HepG2 (cell line): ENCODE measurements at regions not wholly inside any gene's neighbourhood (a gene's known extent, or its start where the extent isn't known, plus 50 kb on each side); places are given as distances from the start of the nearest gene placed in this dataset.

Source experiments
- ATAC-seq: fragments of 200-7000 bp; cut with Tn5 transposase; 3 replicates; pipeline ENCODE4 v1.9.1; 2020; ENCODE audit warnings: mild to moderate bottlenecking, moderate library complexity
- BruUV-seq: library from RNA; stranded (reverse); fragments of 400-500 nt; replicated peaks from 2 replicates; lab custom pipeline; 2021; lab: Mats Ljungman, UMichigan
- CTCF ChIA-PET: fragments of 300-600 bp; formaldehyde crosslinking; extraction: SDS; loops from one replicate; lab custom pipeline; 2021; ENCODE audit warnings: low total read pairs, inconsistent platforms, low intra/inter-chr PET ratio; lab: Yijun Ruan, JAX
- POLR2A ChIA-PET: fragments of 350-600 bp; sonication (Branson Sonifier 250); formaldehyde crosslinking; loops from one replicate; lab custom pipeline; 2020; ENCODE audit warnings: antibody characterized with exemption, inconsistent platforms; lab: Yijun Ruan, JAX
- DNase-seq: peaks from one replicate; pipeline ENCODE4 v3.0.0-alpha.2; 2015; ENCODE audit warnings: low spot score
- FAIRE-seq: peaks from 3 replicates; lab custom pipeline; 2011; peaks lifted over from hg19 to GRCh38; lab: Jason Lieb, UNC
- H2AFZ ChIP-seq: one replicate; pipeline ENCODE4 v1.6.1; 2011; ENCODE audit warnings: low read length, inconsistent platforms
- H3K27ac ChIP-seq: fragments of 300-600 bp; 3 replicates; pipeline ENCODE4 v1.8.0; 2011; ENCODE audit warnings: mixed run types, mild to moderate bottlenecking, mixed read lengths, low read length, inconsistent platforms; ENCODE audit not compliant: insufficient read depth; ENCODE audit errors: extremely low read length
- H3K27me3 ChIP-seq, 2 experiments: fragments of 200-600 bp in 1 of 2; 2 replicates in 1 of 2; 3 replicates in 1 of 2; pipeline versions ENCODE4 v1.6.0 to v1.8.0; 2011; ENCODE audit warnings: low read length in 2 of 2, mild to moderate bottlenecking in 2 of 2, moderate library complexity in 2 of 2, inconsistent platforms in 1 of 2; ENCODE audit not compliant: insufficient read depth in 2 of 2, control insufficient read depth in 1 of 2
- H3K36me3 ChIP-seq, 2 experiments: fragments of 200-600 bp in 1 of 2; replicated peaks in 1 of 2; 2 replicates in 1 of 2; 3 replicates in 1 of 2; pipeline versions ENCODE4 v1.5.1 to v1.8.0; 2011; ENCODE audit warnings: low read length in 2 of 2, inconsistent platforms in 1 of 2; ENCODE audit not compliant: insufficient read depth in 2 of 2, control insufficient read depth in 1 of 2
- H3K4me1 ChIP-seq: 2 replicates; pipeline ENCODE4 v1.5.1; 2012; ENCODE audit warnings: low read length, inconsistent platforms; ENCODE audit not compliant: insufficient read depth
- H3K4me2 ChIP-seq: 2 replicates; pipeline ENCODE4 v1.6.0; 2011; ENCODE audit warnings: low read depth, low read length, inconsistent platforms
- H3K4me3 ChIP-seq, 3 experiments: fragments of 200-600 bp in 1 of 3; sonication (generic), shearing (Covaris generic) in 1 of 3; replicated peaks in 1 of 3; 2 replicates each; pipeline ENCODE4 v1.5.1; 2011 to 2016; ENCODE audit warnings: low read length in 3 of 3, inconsistent platforms in 2 of 3, low read depth in 2 of 3, mild to moderate bottlenecking in 2 of 3, control low read depth in 1 of 3, mixed read lengths in 1 of 3; ENCODE audit not compliant: insufficient read depth in 1 of 3
- H3K79me2 ChIP-seq: one replicate; pipeline ENCODE4 v1.6.1; 2011; ENCODE audit warnings: low read length, inconsistent platforms; ENCODE audit not compliant: insufficient read depth
- H3K9ac ChIP-seq: 2 replicates; pipeline ENCODE4 v1.6.0; 2011; ENCODE audit warnings: mild to moderate bottlenecking, low read depth, low read length, inconsistent platforms; ENCODE audit not compliant: insufficient read depth
- H3K9me3 ChIP-seq: 2 replicates; pipeline ENCODE4 v1.5.1; 2012; ENCODE audit warnings: mild to moderate bottlenecking, low read length
- H4K20me1 ChIP-seq: 2 replicates; pipeline ENCODE4 v1.6.0; 2011; ENCODE audit warnings: inconsistent platforms, mild to moderate bottlenecking, low read length, moderate library complexity; ENCODE audit not compliant: insufficient read depth
- FOXJ3 ChIP-seq: sonication (generic); formaldehyde crosslinking; IDR thresholded peaks from 2 replicates; pipeline ENCODE4 v1.4.0; 2020; ENCODE audit warnings: missing genetic modification reagents, mild to moderate bottlenecking, borderline replicate concordance
- HOXA3 ChIP-seq: sonication (generic); formaldehyde crosslinking; IDR thresholded peaks from 2 replicates; pipeline ENCODE4 v1.5.0; 2020; ENCODE audit warnings: missing genetic modification reagents
- MYNN ChIP-seq: sonication (generic); formaldehyde crosslinking; IDR thresholded peaks from 2 replicates; pipeline ENCODE4 v1.4.0; 2020; ENCODE audit warnings: mild to moderate bottlenecking, low read depth, missing genetic modification reagents
- NCOA2 ChIP-seq: sonication (generic); formaldehyde crosslinking; IDR thresholded peaks from 2 replicates; pipeline ENCODE4 v1.8.0; 2022; ENCODE audit warnings: inconsistent platforms
- NFIC ChIP-seq: IDR thresholded peaks from 2 replicates; pipeline ENCODE4 v1.6.1; 2012; ENCODE audit warnings: mild to moderate bottlenecking, low read length, inconsistent platforms
- PITX1 ChIP-seq: sonication (generic); formaldehyde crosslinking; IDR thresholded peaks from 2 replicates; pipeline ENCODE4 v1.5.1; 2020; ENCODE audit warnings: mild to moderate bottlenecking, missing genetic modification reagents
- PLRG1 ChIP-seq: fragments of 450-650 bp; conservative IDR thresholded peaks from 2 replicates; pipeline ENCODE4 v1.6.1; 2016
- POLR2A ChIP-seq, 2 experiments: IDR thresholded peaks; 2 replicates each; pipeline ENCODE4 v1.6.1; 2011; ENCODE audit warnings: low read depth in 2 of 2, low read length in 2 of 2, mild to moderate bottlenecking in 1 of 2, moderate library complexity in 1 of 2; ENCODE audit not compliant: insufficient read depth in 1 of 2
- PREB ChIP-seq: sonication (generic); formaldehyde crosslinking; IDR thresholded peaks from 2 replicates; pipeline ENCODE4 v1.4.0; 2020; ENCODE audit warnings: missing genetic modification reagents
- SP5 ChIP-seq: IDR thresholded peaks from 2 replicates; pipeline ENCODE4 v1.6.1; 2016; ENCODE audit warnings: low read depth, borderline replicate concordance
- TP53 ChIP-seq: sonication (generic); formaldehyde crosslinking; conservative IDR thresholded peaks from 2 replicates; pipeline ENCODE4 v1.4.0; 2020; ENCODE audit warnings: missing genetic modification reagents
- ZFAT ChIP-seq: sonication (generic); formaldehyde crosslinking; conservative IDR thresholded peaks from 2 replicates; pipeline ENCODE4 v1.8.1; 2023; ENCODE audit warnings: missing genetic modification reagents, inconsistent platforms
- ZFP62 ChIP-seq: sonication (generic); formaldehyde crosslinking; IDR thresholded peaks from 2 replicates; pipeline ENCODE4 v1.4.0; 2020; ENCODE audit warnings: missing genetic modification reagents
- ZNF205 ChIP-seq: IDR thresholded peaks from 2 replicates; pipeline ENCODE4 v1.6.1; 2018; ENCODE audit warnings: missing biosample characterization, missing genetic modification reagents
- ZNF333 ChIP-seq: sonication (generic); formaldehyde crosslinking; IDR thresholded peaks from 2 replicates; pipeline ENCODE4 v1.4.0; 2020; ENCODE audit warnings: mild to moderate bottlenecking, missing genetic modification reagents, borderline replicate concordance
- ZNF335 ChIP-seq: sonication (generic); formaldehyde crosslinking; IDR thresholded peaks from 2 replicates; pipeline ENCODE4 v1.4.0; 2020; ENCODE audit warnings: missing genetic modification reagents
- ZSCAN21 ChIP-seq: sonication (generic); formaldehyde crosslinking; IDR thresholded peaks from 2 replicates; pipeline ENCODE4 v1.8.0; 2022; ENCODE audit warnings: mild to moderate bottlenecking, missing genetic modification reagents, moderate library complexity, borderline replicate concordance
- WGBS: methylation state at CpG from one replicate; pipeline ENCODE4 v1.1.6; 2017; ENCODE audit warnings: low lambda C conversion rate; 5-methylcytosine and 5-hydroxymethylcytosine counted together
- in situ Hi-C: cut with HindIII; loops from 2 replicates; pipeline ENCODE4 v1.10.0; 2017; ENCODE audit warnings: low pct_unique_long_range_greater_than_20kb; ENCODE audit not compliant: extremely low pct_ligation_motif_present
- intact Hi-C: fragments of 100-400 bp; cut with micrococcal nuclease; formaldehyde crosslinking; loops from one replicate; pipeline ENCODE4 v1.10.0; 2022; ENCODE audit not compliant: unreplicated experiment
- TF ChIP-seq, protein P1 (sequence below): sonication (generic); formaldehyde crosslinking; IDR thresholded peaks from 2 replicates; pipeline ENCODE4 v1.4.0; 2020; ENCODE audit warnings: missing genetic modification reagents
- TF ChIP-seq, protein P2 (sequence below): IDR thresholded peaks from 2 replicates; pipeline ENCODE4 v1.6.1; 2012; ENCODE audit warnings: inconsistent platforms

GRCh38 chr10:78297997-78298396 is 264.3 kb downstream of the RPS24 start:
- no peak for FAIRE-seq
- Histone ChIP-seq H3K4me2 (no peak overlapping the region), H2AFZ (no peak overlapping the region), H3K4me3 (no peak overlapping the region), H3K27me3 (peaks cover 1 to 8% of the 10 kb centered on the region in 2 experiments; a peak in 2 of 5 replicates), H3K27ac (no peak overlapping the region), H3K79me2 (no peaks in the 10 kb centered on the region), H4K20me1 (no peaks in the 10 kb centered on the region), H3K36me3 (no peaks in the 10 kb centered on the region), H3K9me3 (no peaks in the 10 kb centered on the region), H3K4me1 (peaks cover 23% of the 10 kb centered on the region), H3K9ac (no peak overlapping the region)
- in situ Hi-C loops (no loop called here), intact Hi-C loops (no loop called here)
- BruUV-seq: no TSS peak
- POLR2A ChIA-PET: no interaction called here
- DNase-seq: no peak
- WGBS: 61% methylated on average over 1 of the region's 1 CpG
- CTCF ChIA-PET: no interaction called here
- ATAC-seq: no peak
- TF ChIP-seq NCOA2 (CRISPR knock-in tag): no peak
- TF ChIP-seq ZFAT: no peak
- TF ChIP-seq, protein P1, sequence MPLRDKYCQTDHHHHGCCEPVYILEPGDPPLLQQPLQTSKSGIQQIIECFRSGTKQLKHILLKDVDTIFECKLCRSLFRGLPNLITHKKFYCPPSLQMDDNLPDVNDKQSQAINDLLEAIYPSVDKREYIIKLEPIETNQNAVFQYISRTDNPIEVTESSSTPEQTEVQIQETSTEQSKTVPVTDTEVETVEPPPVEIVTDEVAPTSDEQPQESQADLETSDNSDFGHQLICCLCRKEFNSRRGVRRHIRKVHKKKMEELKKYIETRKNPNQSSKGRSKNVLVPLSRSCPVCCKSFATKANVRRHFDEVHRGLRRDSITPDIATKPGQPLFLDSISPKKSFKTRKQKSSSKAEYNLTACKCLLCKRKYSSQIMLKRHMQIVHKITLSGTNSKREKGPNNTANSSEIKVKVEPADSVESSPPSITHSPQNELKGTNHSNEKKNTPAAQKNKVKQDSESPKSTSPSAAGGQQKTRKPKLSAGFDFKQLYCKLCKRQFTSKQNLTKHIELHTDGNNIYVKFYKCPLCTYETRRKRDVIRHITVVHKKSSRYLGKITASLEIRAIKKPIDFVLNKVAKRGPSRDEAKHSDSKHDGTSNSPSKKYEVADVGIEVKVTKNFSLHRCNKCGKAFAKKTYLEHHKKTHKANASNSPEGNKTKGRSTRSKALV (CRISPR knock-in tag): no peak
- TF ChIP-seq MYNN: no peak
- TF ChIP-seq, all 625 proteins: peak for 0

DNA sequence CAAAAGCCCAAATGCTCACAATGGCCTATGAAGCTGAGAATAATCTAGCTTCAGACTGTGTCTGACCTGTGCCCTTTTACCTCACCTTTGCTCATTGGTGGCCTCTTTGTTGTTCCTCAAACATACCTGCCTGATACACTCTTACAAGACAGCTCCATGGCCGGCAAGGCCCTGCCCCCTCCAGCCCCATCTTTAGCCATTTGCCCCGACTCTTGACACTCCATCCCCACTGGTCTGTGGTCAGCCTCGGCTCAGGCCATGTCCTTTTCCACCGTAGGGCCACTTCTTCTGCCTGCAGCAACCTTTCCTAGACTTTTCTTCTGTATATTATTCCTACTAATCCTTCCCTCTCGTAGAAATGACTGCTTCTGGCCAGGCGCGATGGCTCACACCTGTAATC is 265.2 kb downstream of the RPS24 start:
- peaks cover 19% of the 10 kb centered on the region for H3K4me1 ChIP-seq
- ChIA-PET POLR2A (no interaction called here), CTCF (no interaction called here)
- intact Hi-C loops (no loop called here), in situ Hi-C loops (no loop called here)
- no TSS peak for BruUV-seq
- FAIRE-seq: no peak
- WGBS: 43% methylated on average over 7 of the region's 7 CpGs
- H4K20me1 ChIP-seq: no peaks in the 10 kb centered on the region
- H3K4me3 ChIP-seq: no peak overlapping the region
- H2AFZ ChIP-seq: no peak overlapping the region
- H3K36me3 ChIP-seq: no peaks in the 10 kb centered on the region
- H3K9me3 ChIP-seq: no peaks in the 10 kb centered on the region
- ATAC-seq: no peak
- H3K4me2 ChIP-seq: no peak overlapping the region
- TF ChIP-seq PITX1 (CRISPR knock-in tag): no peak
- TF ChIP-seq ZNF205 (CRISPR knock-in tag): no peak
- TF ChIP-seq FOXJ3: no peak
- TF ChIP-seq SP5: no peak
- TF ChIP-seq HOXA3 (CRISPR knock-in tag): no peak
- no peak for TF ChIP-seq NFIC
- TF ChIP-seq PREB (CRISPR knock-in tag): no peak
- TF ChIP-seq TP53 (CRISPR knock-in tag): no peak
- TF ChIP-seq ZSCAN21 (CRISPR knock-in tag): no peak
- TF ChIP-seq, protein P2, sequence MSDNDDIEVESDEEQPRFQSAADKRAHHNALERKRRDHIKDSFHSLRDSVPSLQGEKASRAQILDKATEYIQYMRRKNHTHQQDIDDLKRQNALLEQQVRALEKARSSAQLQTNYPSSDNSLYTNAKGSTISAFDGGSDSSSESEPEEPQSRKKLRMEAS: no peak
- TF ChIP-seq ZNF335 (CRISPR knock-in tag): no peak
- TF ChIP-seq MYNN: no peak
- TF ChIP-seq PLRG1: no peak
- TF ChIP-seq ZFP62 (CRISPR knock-in tag): no peak
- no peak for TF ChIP-seq ZNF333
- no peak for TF ChIP-seq POLR2A (IDR thresholded peaks at IDR 0.05; ENCODE audit: insufficient read depth in 1 of 2, low read depth in 2 of 2, low read length in 2 of 2)
- H3K9ac ChIP-seq: no peak overlapping the region
- H3K79me2 ChIP-seq: no peaks in the 10 kb centered on the region
- H3K27me3 ChIP-seq: peaks cover 1 to 8% of the 10 kb centered on the region in 2 experiments; a peak in 2 of 5 replicates
- DNase-seq: no peak
- H3K27ac ChIP-seq: no peak overlapping the region
